ENCODE measurements at regions not wholly inside any gene's neighbourhood (a gene's known extent, or its start where the extent isn't known, plus 50 kb on each side); places are given as distances from the start of the nearest gene placed in this dataset.

DNA sequence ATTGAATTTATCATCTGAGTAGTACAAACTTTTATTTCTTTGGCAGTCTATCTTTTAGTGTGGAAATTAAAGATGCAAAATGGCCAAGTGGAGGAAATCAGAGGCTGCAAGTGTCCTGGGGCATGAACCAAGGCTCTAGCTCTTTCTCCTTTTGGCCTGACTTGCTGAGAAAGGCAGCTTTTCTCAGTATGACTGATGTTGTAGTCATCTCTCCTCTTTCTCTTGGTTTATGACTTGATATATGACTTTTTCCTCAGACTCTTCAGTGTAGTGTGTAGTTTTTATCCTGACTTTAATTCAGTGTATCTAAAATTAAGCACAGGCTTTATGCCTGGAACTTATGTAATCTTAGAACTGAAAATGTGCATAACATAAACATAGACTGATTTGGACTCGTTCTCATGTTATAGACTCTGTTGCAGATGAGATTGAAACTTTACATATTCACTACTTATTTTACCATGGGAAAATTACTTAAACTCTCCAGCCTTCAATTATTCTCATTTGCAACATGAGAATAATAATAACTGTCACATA, 65.7 kb downstream of the SLITRK5 start:
- CTCF ChIA-PET: no interaction called here
- no peak for ATAC-seq
- no peaks in the 10 kb centered on the region for H3K79me2 ChIP-seq (ENCODE audit: insufficient read depth, low read length)

DNA sequence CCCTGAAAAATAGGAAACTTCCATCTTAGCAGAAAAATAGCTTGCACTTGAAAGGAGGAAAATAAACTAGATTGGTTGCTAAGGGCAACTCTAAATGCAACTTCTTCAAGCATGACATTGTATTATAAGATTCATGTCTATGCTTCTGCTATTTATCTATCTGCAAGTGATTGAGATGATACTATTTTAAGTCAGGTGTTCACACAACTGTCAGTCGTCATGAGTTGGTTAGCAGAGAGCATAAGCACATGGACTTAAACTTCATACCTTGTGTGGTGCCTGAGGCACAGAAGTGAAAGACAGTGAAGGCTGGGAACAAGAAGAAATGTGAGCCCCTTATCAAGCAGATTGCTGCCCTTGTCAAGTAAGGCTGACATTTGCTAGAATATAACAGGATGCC, 82.9 kb downstream of the SLITRK5 start:
- no peak for ATAC-seq
- intact Hi-C loops (cut with micrococcal nuclease): no loop called here
- POLR2A ChIA-PET: no interaction called here

More for the DNA sequence above, 65.7 kb downstream of the SLITRK5 start:
- no peak overlapping the region for H3K9ac ChIP-seq (ENCODE audit: low read length)
- H4K20me1 ChIP-seq (ENCODE audit: insufficient read depth): no peaks in the 10 kb centered on the region
- no peak overlapping the region for H3K27ac ChIP-seq (ENCODE audit: low read depth, low read length)
- H3K4me3 ChIP-seq (replicated peaks in 1 of 2; ENCODE audit: low read depth in 1 of 2, low read length in 2 of 2): no peak overlapping the region
- H3K4me2 ChIP-seq (ENCODE audit: low read length): no peak overlapping the region
- no peak overlapping the region for H2AFZ ChIP-seq (ENCODE audit: low read depth, low read length, poor library complexity, severe bottlenecking)
- BruUV-seq (replicated peaks): no TSS peak
- H3K27me3 ChIP-seq (ENCODE audit: insufficient read depth, low read length): no peaks in the 10 kb centered on the region
- intact Hi-C loops (cut with micrococcal nuclease): no loop called here
- DNase-seq (ENCODE audit: low read depth, low spot score): no peak
- POLR2A ChIA-PET: no interaction called here
- RAD21 ChIA-PET (ENCODE audit: low non-redundant PET in 1 of 2, low total read pairs in 2 of 2, uncharacterized antibody in 2 of 2, unreplicated experiment in 2 of 2): no interaction called here
- TF ChIP-seq JUND (IDR thresholded peaks at IDR 0.05) (no peak), ZFX (IDR thresholded peaks at IDR 0.05) (no peak), SIN3A (IDR thresholded peaks at IDR 0.05; ENCODE audit: low read depth) (no peak), SRF (IDR thresholded peaks at IDR 0.05; ENCODE audit: low read depth) (no peak), ELF1 (IDR thresholded peaks at IDR 0.05; ENCODE audit: borderline replicate concordance, low read depth) (no peak), FOSL1 (IDR thresholded peaks at IDR 0.05; ENCODE audit: low read depth) (no peak), POLR2AphosphoS5 (IDR thresholded peaks at IDR 0.05; ENCODE audit: low read depth, low read length) (no peak), TCF7L2 (IDR thresholded peaks at IDR 0.05; ENCODE audit: borderline replicate concordance, extremely low read depth, insufficient read depth, insufficient read length) (no peak)
- H3K36me3 ChIP-seq (ENCODE audit: control insufficient read depth in 1 of 2, insufficient read depth in 2 of 2, low read length in 2 of 2): no peaks in the 10 kb centered on the region
- no peaks in the 10 kb centered on the region for H3K9me2 ChIP-seq (ENCODE audit: insufficient read depth)
- H3K9me3 ChIP-seq (ENCODE audit: control insufficient read depth in 1 of 2, insufficient read depth in 1 of 2, low read depth in 1 of 2, low read length in 2 of 2): no peaks in the 10 kb centered on the region
- no peaks in the 10 kb centered on the region for H3K4me1 ChIP-seq (ENCODE audit: control insufficient read depth in 1 of 2, insufficient read depth in 2 of 2, low read length in 2 of 2)

More for the DNA sequence above, 82.9 kb downstream of the SLITRK5 start:
- Histone ChIP-seq H3K9me3 (ENCODE audit: control insufficient read depth in 1 of 2, insufficient read depth in 1 of 2, low read depth in 1 of 2, low read length in 2 of 2) (no peaks in the 10 kb centered on the region), H2AFZ (ENCODE audit: low read depth, low read length, poor library complexity, severe bottlenecking) (no peak overlapping the region), H3K4me2 (ENCODE audit: low read length) (no peak overlapping the region), H3K27me3 (ENCODE audit: insufficient read depth, low read length) (no peaks in the 10 kb centered on the region), H3K4me3 (replicated peaks in 1 of 2; ENCODE audit: low read depth in 1 of 2, low read length in 2 of 2) (no peak overlapping the region), H3K9me2 (ENCODE audit: insufficient read depth) (no peaks in the 10 kb centered on the region), H3K27ac (ENCODE audit: low read depth, low read length) (no peak overlapping the region), H4K20me1 (ENCODE audit: insufficient read depth) (no peaks in the 10 kb centered on the region), H3K79me2 (ENCODE audit: insufficient read depth, low read length) (no peaks in the 10 kb centered on the region), H3K9ac (ENCODE audit: low read length) (no peak overlapping the region), H3K4me1 (ENCODE audit: control insufficient read depth in 1 of 2, insufficient read depth in 2 of 2, low read length in 2 of 2) (no peaks in the 10 kb centered on the region), H3K36me3 (ENCODE audit: control insufficient read depth in 1 of 2, insufficient read depth in 2 of 2, low read length in 2 of 2) (no peaks in the 10 kb centered on the region)
- no peak for DNase-seq (ENCODE audit: low read depth, low spot score)
- no TSS peak for BruUV-seq (replicated peaks)
- TF ChIP-seq SP1 (IDR thresholded peaks at IDR 0.05; ENCODE audit: low read depth): no peak
- RAD21 ChIA-PET (ENCODE audit: low non-redundant PET in 1 of 2, low total read pairs in 2 of 2, uncharacterized antibody in 2 of 2, unreplicated experiment in 2 of 2): no interaction called here
- CTCF ChIA-PET: no interaction called here

Data from HCT116 (cell line).